GM12878 (cell line): ENCODE measurements at regions not wholly inside any gene's neighbourhood (a gene's known extent, or its start where the extent isn't known, plus 50 kb on each side); places are given as distances from the start of the nearest gene placed in this dataset.

Source experiments
- ATAC-seq: fragments of 200-7000 bp; cut with Tn5 transposase; 3 replicates; pipeline ENCODE4 v1.9.1; 2020; ENCODE audit warnings: mild to moderate bottlenecking, moderate library complexity
- BruUV-seq: library from RNA; stranded (reverse); fragments of 400-500 nt; replicated peaks from 2 replicates; lab custom pipeline; 2021; lab: Mats Ljungman, UMichigan
- CTCF ChIA-PET: fragments of 300-600 bp; sonication (Branson Sonifier 250); formaldehyde crosslinking; extraction: SDS; loops from one replicate; lab custom pipeline; 2021; ENCODE audit warnings: inconsistent platforms; lab: Yijun Ruan, JAX
- POLR2A ChIA-PET: fragments of 350-600 bp; formaldehyde crosslinking; extraction: SDS; loops from one replicate; lab custom pipeline; 2021; ENCODE audit warnings: inconsistent platforms; lab: Charles Lee
- RAD21 ChIA-PET: fragments of 300-600 bp; sonication (Branson Sonifier 250); formaldehyde crosslinking; loops from one replicate; lab custom pipeline; 2023; ENCODE audit warnings: antibody characterized with exemption; ENCODE audit not compliant: unreplicated experiment; lab: Charles Lee
- SMC1A ChIA-PET: fragments of 300-600 bp; sonication (Branson Sonifier 250); formaldehyde crosslinking; loops from one replicate; lab custom pipeline; 2023; ENCODE audit not compliant: unreplicated experiment, uncharacterized antibody; lab: Charles Lee
- DNase-seq: peaks from one replicate; pipeline ENCODE4 v3.0.0-alpha.2; 2011; ENCODE audit warnings: low read depth, low spot score
- FAIRE-seq: peaks from 3 replicates; lab custom pipeline; 2011; peaks lifted over from hg19 to GRCh38; lab: Jason Lieb, UNC
- H2AFZ ChIP-seq: 2 replicates; pipeline ENCODE4 v1.6.0; 2011; ENCODE audit warnings: low read depth, low read length, control low read depth; ENCODE audit not compliant: control insufficient read depth
- H3K27ac ChIP-seq: 2 replicates; pipeline ENCODE4 v1.5.1; 2011; ENCODE audit warnings: control low read depth; ENCODE audit not compliant: control insufficient read depth, insufficient read depth
- H3K27me3 ChIP-seq, 2 experiments: replicated peaks in 1 of 2; 2 replicates each; pipeline versions ENCODE4 v1.6.0 to v1.6.1; 2011; ENCODE audit warnings: low read length in 1 of 2; ENCODE audit not compliant: control insufficient read depth in 2 of 2, insufficient read depth in 2 of 2
- H3K36me3 ChIP-seq, 2 experiments: 2 replicates each; pipeline ENCODE4 v1.5.1; 2011; ENCODE audit warnings: low read length in 1 of 2; ENCODE audit not compliant: control insufficient read depth in 2 of 2, insufficient read depth in 2 of 2
- H3K4me1 ChIP-seq: 2 replicates; pipeline ENCODE4 v1.6.1; 2011; ENCODE audit warnings: mild to moderate bottlenecking, low read length, moderate library complexity, mixed read lengths; ENCODE audit not compliant: control insufficient read depth, insufficient read depth
- H3K4me2 ChIP-seq: 2 replicates; pipeline ENCODE4 v1.6.0; 2011; ENCODE audit warnings: control low read depth; ENCODE audit not compliant: control insufficient read depth, insufficient read depth
- H3K4me3 ChIP-seq: fragments of 200-600 bp; sonication (generic); 2 replicates; pipeline ENCODE4 v1.5.1; 2016
- H3K79me2 ChIP-seq: 2 replicates; pipeline ENCODE4 v1.6.0; 2011; ENCODE audit warnings: low read length; ENCODE audit not compliant: control insufficient read depth, insufficient read depth
- H3K9ac ChIP-seq: 2 replicates; pipeline ENCODE4 v1.8.0; 2011; ENCODE audit warnings: low read length, control low read depth, mixed read lengths; ENCODE audit not compliant: control insufficient read depth, insufficient read depth
- H3K9me3 ChIP-seq: replicated peaks from 3 replicates; pipeline ENCODE4 v1.5.1; 2011; ENCODE audit warnings: mild to moderate bottlenecking, low read length; ENCODE audit not compliant: control insufficient read depth, insufficient read depth
- H4K20me1 ChIP-seq: 2 replicates; pipeline ENCODE4 v1.6.0; 2011; ENCODE audit not compliant: control insufficient read depth, insufficient read depth
- IKZF1 ChIP-seq: fragments of 450-650 bp; conservative IDR thresholded peaks from 2 replicates; pipeline ENCODE4 v1.6.1; 2017; ENCODE audit warnings: antibody characterized with exemption, mild to moderate bottlenecking
- SIX5 ChIP-seq: IDR thresholded peaks from 2 replicates; pipeline ENCODE4 v1.6.1; 2011; ENCODE audit warnings: mild to moderate bottlenecking, low read depth, low read length, moderate library complexity; ENCODE audit not compliant: severe bottlenecking
- SREBF2 ChIP-seq: IDR thresholded peaks from 2 replicates; pipeline ENCODE4 v1.6.1; 2012; ENCODE audit warnings: mild to moderate bottlenecking, low read length
- STAT1 ChIP-seq: fragments of 450-650 bp; conservative IDR thresholded peaks from 2 replicates; pipeline ENCODE4 v1.6.1; 2014; ENCODE audit warnings: antibody characterized with exemption, mild to moderate bottlenecking
- WGBS: methylation state at CpG from one replicate; pipeline ENCODE4 v1.1.6; 2016; ENCODE audit warnings: low lambda C conversion rate; ENCODE audit not compliant: insufficient replicate concordance, insufficient coverage; ENCODE audit errors: missing lambda C conversion rate; 5-methylcytosine and 5-hydroxymethylcytosine counted together
- in situ Hi-C: fragments of 300-500 bp; cut with MboI; formaldehyde crosslinking; loops from 9 replicates; pipeline ENCODE4 v1.14.3; 2018; ENCODE audit warnings: mixed read lengths
- intact Hi-C: fragments of 100-400 bp; cut with micrococcal nuclease; formaldehyde crosslinking; loops from one replicate; pipeline ENCODE4 v1.14.2; 2022; ENCODE audit not compliant: unreplicated experiment
- TF ChIP-seq, protein P1 (sequence below): fragments of 450-650 bp; formaldehyde crosslinking; IDR thresholded peaks from 2 replicates; pipeline ENCODE4 v1.4.0; 2022; ENCODE audit warnings: mild to moderate bottlenecking, moderate library complexity

DNA sequence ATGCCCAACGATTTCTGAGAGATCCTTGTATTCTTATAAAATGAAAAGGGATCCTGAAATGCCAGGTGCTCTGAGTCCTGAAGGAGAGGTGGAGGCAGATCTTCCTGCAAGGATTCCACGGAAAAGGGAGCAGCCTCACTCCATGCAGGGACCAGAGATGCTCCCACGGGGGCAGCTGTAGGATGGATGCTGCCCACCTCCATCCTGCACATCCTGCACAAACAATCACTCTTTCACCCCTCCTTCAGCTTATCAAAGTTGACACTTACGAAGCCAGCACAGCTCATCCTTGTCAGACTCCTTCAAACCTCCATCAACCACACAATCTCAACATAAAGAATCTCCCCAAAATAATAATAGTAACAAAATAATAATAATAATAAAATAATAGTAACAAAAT, 119.1 kb downstream of the GGTLC2 start:
- no peak for ATAC-seq
- in situ Hi-C loops: no loop called here
- intact Hi-C loops: no loop called here

More for the DNA sequence above, 119.1 kb downstream of the GGTLC2 start:
- WGBS: 7% methylated on average over 4 of the region's 4 CpGs
- Histone ChIP-seq H3K27ac (no peak overlapping the region), H3K4me1 (no peaks in the 10 kb centered on the region), H3K36me3 (no peaks in the 10 kb centered on the region), H3K4me2 (no peak overlapping the region), H4K20me1 (no peaks in the 10 kb centered on the region), H3K4me3 (no peak overlapping the region), H3K27me3 (no peaks in the 10 kb centered on the region), H2AFZ (no peak overlapping the region), H3K79me2 (no peaks in the 10 kb centered on the region), H3K9ac (no peak overlapping the region), H3K9me3 (no peaks in the 10 kb centered on the region)
- SMC1A ChIA-PET: interaction anchor here (1.2 to 1.9 kb wide), 4 partner anchors 10 to 193 kb away, joined by 3 to 4 read pairs (median 4); no protein-coding TSS in a partner anchor
- FAIRE-seq: no peak
- no TSS peak for BruUV-seq
- RAD21 ChIA-PET: interaction anchor here (1.2 kb wide), 1 partner anchor 10 kb away, joined by 4 read pairs; no protein-coding TSS in a partner anchor
- DNase-seq: no peak
- POLR2A ChIA-PET: no interaction called here
- no peak for TF ChIP-seq SIX5
- no peak for TF ChIP-seq SREBF2
- TF ChIP-seq STAT1: no peak
- no peak for TF ChIP-seq IKZF1
- TF ChIP-seq, protein P1, sequence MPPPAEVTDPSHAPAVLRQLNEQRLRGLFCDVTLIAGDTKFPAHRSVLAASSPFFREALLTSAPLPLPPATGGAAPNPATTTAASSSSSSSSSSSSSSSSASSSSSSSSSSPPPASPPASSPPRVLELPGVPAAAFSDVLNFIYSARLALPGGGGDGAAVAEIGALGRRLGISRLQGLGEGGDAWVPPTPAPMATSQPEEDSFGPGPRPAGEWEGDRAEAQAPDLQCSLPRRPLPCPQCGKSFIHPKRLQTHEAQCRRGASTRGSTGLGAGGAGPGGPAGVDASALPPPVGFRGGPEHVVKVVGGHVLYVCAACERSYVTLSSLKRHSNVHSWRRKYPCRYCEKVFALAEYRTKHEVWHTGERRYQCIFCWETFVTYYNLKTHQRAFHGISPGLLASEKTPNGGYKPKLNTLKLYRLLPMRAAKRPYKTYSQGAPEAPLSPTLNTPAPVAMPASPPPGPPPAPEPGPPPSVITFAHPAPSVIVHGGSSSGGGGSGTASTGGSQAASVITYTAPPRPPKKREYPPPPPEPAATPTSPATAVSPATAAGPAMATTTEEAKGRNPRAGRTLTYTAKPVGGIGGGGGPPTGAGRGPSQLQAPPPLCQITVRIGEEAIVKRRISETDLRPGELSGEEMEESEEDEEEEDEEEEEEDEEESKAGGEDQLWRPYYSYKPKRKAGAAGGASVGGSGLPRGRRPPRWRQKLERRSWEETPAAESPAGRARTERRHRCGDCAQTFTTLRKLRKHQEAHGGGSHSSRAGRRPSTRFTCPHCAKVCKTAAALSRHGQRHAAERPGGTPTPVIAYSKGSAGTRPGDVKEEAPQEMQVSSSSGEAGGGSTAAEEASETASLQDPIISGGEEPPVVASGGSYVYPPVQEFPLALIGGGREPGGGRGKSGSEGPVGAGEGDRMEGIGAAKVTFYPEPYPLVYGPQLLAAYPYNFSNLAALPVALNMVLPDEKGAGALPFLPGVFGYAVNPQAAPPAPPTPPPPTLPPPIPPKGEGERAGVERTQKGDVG: no peak
- CTCF ChIA-PET: interaction anchor here (0.9 to 2.9 kb wide), 7 partner anchors 10 to 196 kb away, joined by 3 to 16 read pairs (median 3); no protein-coding TSS in a partner anchor
